Fibroblast of skin of scalp (primary cell): ENCODE measurements at regions not wholly inside any gene's neighbourhood (a gene's known extent, or its start where the extent isn't known, plus 50 kb on each side); places are given as distances from the start of the nearest gene placed in this dataset.
A peak's percentile ranks its signal among the peaks of the same experiment; 100 is the strongest.

Experiments used
- DNase-seq: peaks from one replicate; pipeline ENCODE4 v3.0.0-alpha.2; 2013

DNA sequence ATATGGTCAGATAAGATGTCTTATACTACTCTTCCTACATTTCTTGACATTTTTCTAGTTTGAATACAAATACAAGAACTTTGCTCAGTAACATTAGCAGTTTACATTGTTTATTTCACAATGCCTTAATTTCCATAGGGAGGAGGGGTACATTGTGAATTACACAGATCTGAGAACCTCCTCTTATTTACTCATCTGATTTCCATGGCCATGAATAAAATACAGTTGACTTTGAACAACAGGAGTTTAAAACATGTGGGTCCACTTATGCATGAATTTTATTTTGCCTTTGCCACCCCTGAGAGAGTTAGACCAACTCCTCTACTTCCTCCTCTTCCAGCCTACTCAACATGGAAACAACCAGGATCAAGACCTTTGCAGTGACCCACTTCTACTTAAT lies 67.7 kb downstream of the MGST1 start:
- no peak for DNase-seq

DNA sequence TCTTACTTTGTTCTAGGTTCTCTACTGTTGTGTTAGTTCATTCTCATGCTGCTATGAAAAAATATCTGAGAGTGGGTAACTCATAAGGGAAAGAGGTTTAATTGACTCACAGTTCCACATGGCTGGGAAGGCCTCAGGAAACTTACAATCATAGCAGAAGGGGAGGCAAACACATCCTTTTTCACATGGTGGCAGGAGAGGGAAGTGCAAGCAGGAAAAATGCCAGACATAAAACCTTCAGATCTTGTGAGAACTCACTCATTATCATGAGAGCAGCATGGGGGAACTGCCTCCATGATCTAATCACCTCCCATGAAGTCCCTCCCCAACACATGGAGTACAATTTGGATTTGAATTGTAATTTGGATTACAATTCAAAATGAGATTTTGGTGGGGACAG lies 69.6 kb downstream of the MGST1 start:
- DNase-seq: no peak

DNA sequence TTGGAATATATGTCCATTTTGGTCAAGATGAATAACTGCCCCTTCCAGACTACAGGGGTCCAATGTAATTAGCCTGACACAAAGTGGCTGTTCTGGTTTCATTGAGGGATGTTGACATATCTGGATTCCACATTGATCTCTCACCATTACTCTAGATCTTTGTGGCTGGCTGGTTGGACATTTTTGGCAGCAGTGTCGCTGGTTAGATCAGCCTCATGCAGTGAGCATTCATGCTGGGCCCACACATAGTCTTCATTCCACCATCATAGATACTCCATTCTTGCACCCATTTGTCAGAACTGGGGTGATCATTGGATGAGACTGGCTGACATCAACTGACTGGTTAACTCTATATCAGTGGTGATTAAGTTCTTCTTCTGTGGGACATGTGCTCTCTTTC lies 74.4 kb downstream of the MGST1 start:
- peak; percentile 15 for DNase-seq

DNA sequence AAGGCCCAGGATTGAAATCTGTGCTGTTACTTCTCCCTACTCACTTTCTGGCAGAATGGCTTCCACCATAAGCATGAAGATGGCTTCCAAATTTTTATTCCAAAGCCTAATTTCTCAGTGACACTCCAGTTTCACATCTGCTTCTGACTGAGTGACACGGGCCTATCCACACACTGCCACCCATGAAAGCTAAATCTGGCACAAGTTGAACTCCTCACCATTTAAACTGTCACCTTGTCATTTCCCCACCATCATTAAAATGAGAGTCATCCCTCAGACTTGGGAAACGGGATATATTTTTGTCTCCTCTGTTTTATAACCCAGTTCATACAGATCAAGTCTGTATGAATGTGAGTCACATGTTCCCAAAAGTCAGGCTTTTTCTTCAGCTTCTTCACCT lies 77.1 kb downstream of the MGST1 start:
- no peak for DNase-seq

DNA sequence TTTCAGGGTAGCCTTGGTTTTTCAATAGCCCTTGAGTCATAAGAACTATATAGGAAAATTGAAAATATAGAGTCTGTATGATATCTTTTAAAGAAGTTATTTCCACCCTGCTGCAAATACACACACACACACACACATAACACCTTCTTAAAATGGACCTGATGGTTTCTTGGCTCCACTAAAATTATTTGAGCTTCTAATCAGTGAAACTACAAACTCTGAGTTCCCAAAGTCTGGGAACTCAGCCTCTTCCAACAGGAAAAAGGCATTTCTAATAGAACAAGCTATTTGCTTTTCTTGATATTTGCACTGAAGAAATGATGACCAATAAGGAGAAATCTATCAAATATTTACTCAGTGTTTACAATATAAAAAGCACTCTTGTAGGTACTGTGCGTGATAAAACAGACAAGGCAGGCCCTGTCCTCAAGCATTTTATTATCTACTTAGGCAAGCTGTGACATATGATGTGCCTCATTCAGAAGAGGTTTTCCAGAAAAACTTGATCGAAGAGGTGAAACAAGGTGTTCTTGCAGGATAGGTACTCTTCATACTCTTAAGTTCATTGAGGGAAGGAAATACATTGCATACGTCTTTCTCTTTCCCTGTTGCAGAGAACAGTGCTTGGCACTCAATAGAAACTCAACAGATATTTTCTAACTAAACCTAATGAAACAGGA lies 88.6 kb downstream of the MGST1 start:
- no peak for DNase-seq

DNA sequence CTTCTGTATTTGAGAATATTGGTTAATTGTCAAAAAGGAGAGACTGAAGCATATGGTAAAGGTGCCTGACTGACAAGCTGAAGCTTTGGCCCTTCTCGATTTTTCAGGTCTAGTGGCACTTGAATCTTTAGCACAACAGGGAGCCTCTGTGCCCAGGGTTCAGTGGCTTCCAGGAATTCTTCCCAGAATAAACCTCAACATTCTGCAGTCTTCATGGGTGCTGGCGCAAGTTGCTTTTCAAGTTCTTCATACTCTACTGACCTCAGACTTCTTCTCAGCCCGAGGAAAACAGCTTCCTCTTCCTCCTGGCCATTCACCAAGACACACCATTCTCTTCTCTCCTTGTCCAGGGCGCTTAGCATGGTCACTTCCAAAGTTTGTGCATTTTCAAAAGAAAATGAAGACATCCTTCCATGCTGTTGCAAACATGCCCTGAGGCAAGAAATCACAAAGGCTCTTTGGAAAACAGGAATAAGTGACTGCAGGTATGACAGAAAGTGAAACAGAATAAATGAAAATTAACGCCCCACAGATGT lies 89.9 kb downstream of the MGST1 start:
- DNase-seq: no peak

DNA sequence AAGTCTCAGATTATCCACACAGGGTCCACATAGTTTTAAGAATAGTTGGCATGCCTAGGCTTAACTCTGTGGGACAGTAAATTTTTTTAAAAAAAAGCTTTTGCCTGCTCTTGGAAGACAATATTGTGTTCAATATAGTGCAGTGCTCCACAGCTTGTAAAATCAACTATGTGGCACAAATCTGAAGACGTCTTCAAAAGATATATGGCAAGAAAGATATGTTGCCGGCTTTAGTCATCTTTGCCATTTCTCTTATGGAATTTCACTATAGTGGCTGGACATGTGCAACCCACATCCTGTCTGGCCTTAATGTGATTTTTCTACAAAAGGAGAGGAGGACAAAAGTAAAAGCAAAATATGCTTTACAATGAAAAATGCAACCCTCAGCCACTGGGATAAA lies 90.5 kb downstream of the MGST1 start:
- DNase-seq: no peak

DNA sequence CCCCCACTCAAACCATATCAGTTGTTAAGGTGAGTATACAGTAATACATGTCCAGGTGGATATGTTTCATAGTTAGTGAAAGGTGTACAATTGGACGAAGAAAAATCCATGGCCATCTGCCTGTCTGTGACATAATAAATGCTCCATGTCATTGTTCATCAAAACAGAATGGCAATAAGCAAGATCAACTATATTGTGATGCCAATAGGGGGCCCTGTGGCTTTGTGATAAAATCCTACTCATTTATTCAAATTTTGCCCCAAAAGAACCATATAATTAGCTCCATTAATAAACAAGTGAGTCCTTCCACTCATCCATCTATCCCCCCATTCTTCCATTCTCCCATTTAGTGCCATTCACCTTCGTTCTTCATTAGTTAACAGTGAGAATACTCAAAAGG lies 102.0 kb downstream of the MGST1 start:
- no peak for DNase-seq

DNA sequence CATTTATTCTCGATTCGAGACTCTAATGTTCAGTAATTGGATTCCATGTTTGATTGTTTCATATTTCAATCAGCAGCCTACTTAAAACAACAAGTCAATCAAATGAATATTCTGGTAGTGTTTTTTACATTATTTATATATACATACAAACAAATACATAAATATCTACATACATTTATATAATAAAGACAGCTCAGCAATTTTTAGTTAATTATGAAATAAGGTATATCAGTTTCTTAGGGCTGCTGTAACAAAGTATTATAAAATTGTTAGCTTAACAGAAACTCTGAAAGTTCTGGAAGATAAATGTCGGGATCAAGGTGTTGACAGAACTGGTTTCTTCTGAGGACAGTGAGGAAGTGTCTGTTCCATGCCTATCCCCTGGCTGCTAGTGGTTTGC lies 105.9 kb downstream of the MGST1 start:
- no peak for DNase-seq

DNA sequence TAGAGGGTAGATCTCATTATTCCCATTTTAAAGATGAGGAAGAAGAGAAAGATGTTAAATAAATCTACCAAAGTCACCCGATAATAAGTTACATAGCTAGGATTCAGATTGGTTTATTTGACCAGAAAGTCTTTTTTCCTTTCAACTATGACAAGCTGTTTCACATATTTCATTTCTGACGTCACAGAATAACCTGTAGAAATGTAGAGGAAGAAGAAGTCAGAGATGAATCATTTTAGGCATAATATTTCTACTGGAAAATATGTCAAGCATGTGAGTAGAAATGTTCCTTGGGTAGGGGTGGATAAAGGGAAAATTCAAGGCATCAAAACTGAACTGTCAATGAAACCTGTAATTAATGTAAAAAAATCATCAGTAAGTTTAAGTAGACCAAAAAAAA lies 107.0 kb downstream of the MGST1 start:
- peak; percentile 8 for DNase-seq

DNA sequence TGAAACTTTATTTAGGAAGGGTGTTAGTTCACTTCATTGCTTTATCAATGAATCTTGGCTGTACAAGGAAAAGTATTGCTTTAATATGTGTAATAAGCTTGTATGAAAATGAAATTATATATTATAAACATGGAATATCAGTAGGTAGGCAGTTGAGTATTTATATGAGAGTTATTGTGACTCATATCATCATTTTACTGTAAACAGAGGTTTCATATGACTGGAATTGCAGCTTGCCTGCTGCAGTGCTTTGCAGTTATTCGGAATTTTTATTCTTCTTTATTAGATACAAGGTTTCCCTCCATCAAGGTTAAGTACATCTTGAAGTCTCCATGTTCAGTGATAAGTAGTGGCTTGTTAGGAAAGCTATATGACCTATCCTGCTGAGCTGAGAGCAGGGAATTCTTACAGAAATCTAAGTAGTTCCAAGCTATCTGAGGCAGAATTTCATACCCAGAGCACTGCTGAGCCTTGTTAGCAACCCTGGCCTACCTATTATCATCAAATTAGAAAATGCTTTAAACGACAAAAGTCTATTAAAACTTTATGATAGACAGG lies 111.2 kb downstream of the MGST1 start:
- no peak for DNase-seq

DNA sequence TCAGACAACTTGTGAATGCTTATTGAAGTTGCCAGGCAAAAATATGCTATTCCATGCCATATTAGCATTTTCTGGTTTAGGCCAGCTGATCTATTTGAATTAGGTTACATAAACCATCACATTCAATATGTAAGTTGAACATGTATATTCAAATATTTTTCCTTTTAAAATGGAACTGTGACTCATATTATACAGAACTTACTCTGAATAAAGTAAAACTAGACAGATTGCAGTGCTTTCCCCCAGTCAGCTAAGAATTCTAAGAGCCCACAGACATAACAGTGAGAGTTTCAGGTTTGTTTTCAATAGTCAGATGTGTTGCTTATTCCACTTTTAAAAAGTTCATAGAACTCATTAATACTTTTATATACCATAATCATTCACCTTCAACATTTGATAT lies 119.8 kb downstream of the MGST1 start:
- no peak for DNase-seq

DNA sequence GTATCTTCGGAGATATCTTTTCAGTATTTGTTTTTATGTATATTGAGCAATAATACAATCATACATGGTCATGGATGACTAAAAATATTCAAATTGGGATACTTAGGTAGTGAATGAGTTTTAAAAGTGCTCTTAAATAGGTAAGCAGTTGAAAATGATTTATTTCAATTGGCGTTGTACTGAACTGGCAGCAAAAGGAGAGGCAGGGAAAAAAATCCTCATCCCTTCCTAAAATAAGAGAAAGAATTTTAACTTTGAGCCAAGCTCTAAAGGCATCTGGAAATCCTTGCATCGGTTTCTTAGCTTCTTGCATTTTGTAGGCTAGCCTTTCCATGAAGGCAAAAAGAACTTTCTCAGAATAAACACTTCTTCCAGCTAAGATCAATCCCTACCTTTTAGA lies 125.2 kb downstream of the MGST1 start:
- DNase-seq: no peak

DNA sequence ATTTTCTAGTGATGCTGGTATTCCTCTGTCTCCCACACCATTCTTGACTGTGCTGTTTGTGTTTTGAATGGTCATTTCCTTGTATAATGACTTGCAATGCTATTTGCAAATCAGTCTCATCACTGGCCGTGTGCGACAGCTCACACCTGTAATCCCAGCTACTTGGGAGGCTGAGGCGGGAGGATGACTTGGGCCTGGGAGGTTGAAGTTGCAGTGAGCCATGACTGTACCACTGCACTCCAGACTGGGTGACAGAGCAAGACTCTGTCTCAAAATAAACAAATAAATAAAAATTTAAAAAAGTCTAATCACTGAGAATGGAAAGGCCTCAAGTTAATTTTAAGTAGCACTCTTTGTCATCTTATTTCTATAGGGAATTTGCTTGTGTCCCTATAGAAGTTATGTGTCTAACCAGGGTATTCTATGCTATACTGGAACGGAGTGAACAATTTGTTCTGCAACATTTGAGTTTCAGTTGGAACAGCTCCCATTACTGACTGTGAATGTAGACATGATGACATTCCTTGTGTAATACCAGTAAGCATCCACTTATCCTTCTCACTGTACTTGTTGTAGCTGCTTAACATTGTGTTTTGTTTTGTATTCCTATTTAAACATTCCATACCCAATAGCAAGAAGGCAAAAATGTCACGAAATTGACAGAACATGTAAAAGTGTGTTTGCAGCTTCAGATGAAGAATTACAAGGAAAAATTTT lies 126.3 kb downstream of the MGST1 start:
- DNase-seq: no peak

DNA sequence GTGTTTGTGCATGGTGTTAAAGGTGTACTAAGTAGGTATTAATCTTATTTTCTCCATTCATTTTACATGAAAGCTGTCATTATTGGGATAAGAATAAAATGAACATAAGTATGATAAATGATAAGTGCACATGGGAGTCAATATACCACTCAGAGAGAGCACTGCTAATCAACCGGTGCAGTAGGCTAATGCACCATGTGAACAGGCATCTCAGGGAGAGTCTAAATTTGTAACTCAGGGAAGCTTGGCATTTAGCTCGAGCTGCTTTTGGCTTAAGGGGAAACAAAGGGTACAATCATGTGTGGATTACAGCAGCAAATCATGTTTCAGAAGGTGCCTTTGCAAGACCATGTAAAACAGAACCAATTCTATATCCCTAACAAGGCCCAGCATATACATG lies 127.4 kb downstream of the MGST1 start:
- no peak for DNase-seq

DNA sequence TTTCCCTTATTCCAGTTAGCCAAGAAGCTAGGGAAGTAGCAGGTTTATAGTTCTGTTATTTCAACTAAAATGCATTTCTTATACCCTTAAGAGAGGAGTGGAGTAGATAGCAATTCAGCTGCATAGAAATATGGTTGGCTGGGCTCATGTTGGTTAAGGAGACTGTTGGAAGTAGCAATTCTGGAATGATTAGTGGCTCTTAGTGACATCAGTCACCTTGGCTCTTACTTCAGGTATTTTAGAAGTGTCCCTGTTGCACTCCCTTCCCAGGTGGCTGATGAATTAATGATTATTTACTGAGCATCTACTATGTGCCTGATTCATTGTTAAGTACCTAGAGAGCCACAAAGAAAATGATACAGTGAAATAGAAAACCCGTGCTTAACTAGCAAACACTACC lies 128.1 kb downstream of the MGST1 start:
- DNase-seq: no peak

DNA sequence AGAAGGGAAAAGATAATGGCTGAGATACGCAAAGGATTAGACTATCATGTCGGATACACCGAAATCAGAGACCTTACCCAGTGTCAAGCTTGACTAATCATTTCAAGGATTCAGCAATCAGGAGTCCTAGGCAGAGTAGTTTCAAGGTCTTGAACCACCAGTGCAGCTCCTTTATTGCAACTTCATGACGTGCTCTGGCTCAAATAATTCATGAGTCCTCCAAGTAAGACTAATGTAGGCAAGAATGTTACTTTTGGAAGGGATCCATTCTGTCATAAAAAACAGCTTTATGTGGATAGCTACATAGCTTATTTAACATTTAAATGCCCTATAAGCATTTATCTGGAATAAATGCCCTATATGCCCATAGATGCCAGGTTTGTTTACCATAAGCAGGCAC lies 123.2 kb downstream of the LMO3 start:
- no peak for DNase-seq

DNA sequence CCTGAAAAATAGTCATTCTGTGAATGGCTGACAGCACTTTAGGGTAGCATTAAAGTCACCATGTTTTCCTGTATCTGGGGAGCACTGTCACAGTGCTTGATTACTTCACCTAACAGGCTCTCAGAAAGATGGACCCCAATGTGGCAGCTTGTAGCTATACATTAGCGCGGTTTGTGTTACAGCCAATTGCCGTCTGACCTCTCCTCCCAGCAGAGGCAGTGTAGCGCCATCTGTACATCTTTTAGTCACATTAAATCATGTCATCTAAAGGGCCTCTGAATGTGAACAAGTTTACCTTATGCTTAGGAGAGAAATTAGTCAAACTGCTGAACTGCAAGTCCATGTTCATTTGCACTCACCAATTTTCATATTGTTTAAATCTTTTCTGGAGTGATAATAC lies 113.7 kb downstream of the LMO3 start:
- no peak for DNase-seq

DNA sequence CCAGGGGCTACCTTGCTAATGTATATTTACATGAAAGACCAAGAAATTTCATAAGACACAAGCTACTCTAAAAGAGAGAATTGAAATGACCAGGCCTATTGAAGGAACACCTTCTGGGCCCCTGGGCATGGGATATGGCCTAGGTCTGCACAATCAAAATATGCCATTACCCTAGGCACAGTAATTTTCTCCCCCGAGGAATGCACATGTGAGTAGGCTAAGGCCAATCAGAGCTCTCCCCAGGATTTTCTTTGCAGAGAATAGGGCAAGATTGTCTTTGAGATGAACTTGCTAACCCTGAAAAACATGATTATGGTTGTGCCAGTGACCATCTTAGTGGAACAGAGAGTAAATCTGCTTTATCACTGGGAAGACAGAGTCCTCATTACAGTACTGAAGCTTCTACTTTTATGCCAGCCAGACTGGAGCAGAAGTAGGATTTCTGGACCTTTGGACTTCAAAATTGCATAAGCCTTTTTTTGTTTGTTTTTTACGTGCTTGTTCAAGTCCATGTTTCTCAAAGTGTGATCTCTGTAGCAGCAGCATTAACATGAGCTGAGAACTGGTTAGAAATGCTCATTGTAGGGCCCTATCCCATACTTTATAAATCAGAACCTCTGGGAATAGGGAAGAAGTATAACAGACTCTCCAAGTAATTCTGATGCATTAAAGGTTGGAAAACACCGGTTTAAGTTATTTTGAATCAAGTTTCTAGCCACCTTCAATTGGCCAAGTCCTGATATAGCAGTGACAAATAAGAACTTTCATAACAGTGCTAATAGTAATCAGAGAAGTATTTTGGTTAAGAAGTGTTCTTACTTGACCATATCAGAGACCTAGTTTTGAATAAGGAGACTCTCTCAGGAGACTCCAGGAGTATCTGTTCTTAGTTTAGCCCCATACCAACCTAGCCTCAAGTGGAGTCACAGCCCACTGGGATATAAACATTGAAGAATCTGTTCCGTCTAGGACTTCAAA lies 112.9 kb downstream of the LMO3 start:
- DNase-seq: no peak

DNA sequence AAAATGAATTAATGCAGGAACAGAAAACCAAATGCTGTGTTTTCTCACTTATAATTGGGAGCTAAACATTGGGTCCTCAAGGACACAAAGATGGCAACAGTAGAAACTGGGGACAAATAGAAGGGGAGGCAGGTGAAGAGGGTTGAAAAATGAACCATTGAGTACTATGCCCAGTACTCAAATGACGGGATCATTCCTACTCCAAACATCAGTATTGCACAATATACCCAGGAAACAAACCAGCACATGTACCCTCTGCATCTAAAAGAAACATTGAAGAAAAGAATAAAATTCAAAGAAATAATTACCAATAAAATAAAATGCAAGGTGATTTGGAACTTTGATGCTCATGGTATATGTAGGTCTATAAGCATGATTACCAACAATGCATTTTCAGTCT lies 110.8 kb downstream of the LMO3 start:
- no peak for DNase-seq
